Neural progenitor cell (in vitro differentiated cells): ENCODE measurements at regions not wholly inside any gene's neighbourhood (a gene's known extent, or its start where the extent isn't known, plus 50 kb on each side); places are given as distances from the start of the nearest gene placed in this dataset.

ENCODE experiments used
- DNase-seq: peaks from one replicate; pipeline ENCODE4 v3.0.0-alpha.2; 2016; ENCODE audit warnings: low spot score
- H2AFZ ChIP-seq: fragments of 200-600 bp; sonication (generic); replicated peaks from 2 replicates; pipeline ENCODE4 v1.6.1; 2016; ENCODE audit warnings: antibody characterized with exemption
- H3F3A ChIP-seq: fragments of 200-600 bp; sonication (generic); 2 replicates; pipeline ENCODE4 v1.6.1; 2016; ENCODE audit warnings: antibody characterized with exemption, low read depth
- H3K27ac ChIP-seq: fragments of 200-600 bp; sonication (generic); 2 replicates; pipeline ENCODE4 v1.5.1; 2016; ENCODE audit warnings: mild to moderate bottlenecking
- H3K27me3 ChIP-seq: fragments of 200-600 bp; sonication (generic); 2 replicates; pipeline ENCODE4 v1.6.1; 2016; ENCODE audit warnings: mild to moderate bottlenecking, moderate library complexity
- H3K36me3 ChIP-seq: fragments of 200-600 bp; sonication (generic); 2 replicates; pipeline ENCODE4 v1.5.1; 2016
- H3K4me1 ChIP-seq: fragments of 200-600 bp; sonication (generic); 2 replicates; pipeline ENCODE4 v1.6.1; 2016; ENCODE audit warnings: mixed run types
- H3K4me2 ChIP-seq: fragments of 200-600 bp; sonication (generic); 2 replicates; pipeline ENCODE4 v1.6.1; 2016
- H3K4me3 ChIP-seq: fragments of 200-600 bp; sonication (generic); 2 replicates; pipeline ENCODE4 v1.5.1; 2016
- H3K79me2 ChIP-seq: fragments of 200-600 bp; sonication (generic); 2 replicates; pipeline ENCODE4 v1.6.1; 2016; ENCODE audit warnings: low read depth
- H3K9ac ChIP-seq: fragments of 200-600 bp; sonication (generic); 2 replicates; pipeline ENCODE4 v1.6.1; 2016
- H3K9me3 ChIP-seq: fragments of 200-600 bp; sonication (generic); 2 replicates; pipeline ENCODE4 v1.5.1; 2016; ENCODE audit warnings: low read depth
- H4K20me1 ChIP-seq: fragments of 200-600 bp; sonication (generic); 2 replicates; pipeline ENCODE4 v1.6.1; 2016; ENCODE audit warnings: low read depth
- H3K27ac Mint-ChIP-seq: 3 replicates; pipeline ENCODE4 v1.8.0; 2021; ENCODE audit warnings: mixed read lengths
- H3K27me3 Mint-ChIP-seq: 2 replicates; pipeline ENCODE4 v1.8.0; 2022; ENCODE audit warnings: low read depth, mild to moderate bottlenecking, inconsistent platforms, moderate library complexity, mixed read lengths; ENCODE audit not compliant: insufficient read depth
- H3K36me3 Mint-ChIP-seq: 3 replicates; pipeline ENCODE4 v1.8.0; 2021; ENCODE audit warnings: mixed read lengths
- H3K4me1 Mint-ChIP-seq: 3 replicates; pipeline ENCODE4 v1.8.0; 2021; ENCODE audit warnings: mixed read lengths
- H3K4me3 Mint-ChIP-seq: 3 replicates; pipeline ENCODE4 v1.8.0; 2021; ENCODE audit warnings: mild to moderate bottlenecking, moderate library complexity, mixed read lengths
- H3K9me3 Mint-ChIP-seq: 3 replicates; pipeline ENCODE4 v1.8.0; 2020; ENCODE audit warnings: mixed read lengths
- CTCF ChIP-seq: fragments of 200-600 bp; sonication (generic); IDR thresholded peaks from 2 replicates; pipeline ENCODE4 v1.5.1; 2017; ENCODE audit warnings: antibody characterized with exemption, mild to moderate bottlenecking
- EZH2 ChIP-seq: fragments of 200-600 bp; sonication (generic); IDR thresholded peaks from 2 replicates; pipeline ENCODE4 v1.6.1; 2017; ENCODE audit warnings: antibody characterized with exemption, mild to moderate bottlenecking, moderate library complexity
- EZH2phosphoT487 ChIP-seq: fragments of 200-600 bp; sonication (generic); IDR thresholded peaks from 2 replicates; pipeline ENCODE4 v1.6.1; 2017; ENCODE audit warnings: antibody characterized with exemption

DNA sequence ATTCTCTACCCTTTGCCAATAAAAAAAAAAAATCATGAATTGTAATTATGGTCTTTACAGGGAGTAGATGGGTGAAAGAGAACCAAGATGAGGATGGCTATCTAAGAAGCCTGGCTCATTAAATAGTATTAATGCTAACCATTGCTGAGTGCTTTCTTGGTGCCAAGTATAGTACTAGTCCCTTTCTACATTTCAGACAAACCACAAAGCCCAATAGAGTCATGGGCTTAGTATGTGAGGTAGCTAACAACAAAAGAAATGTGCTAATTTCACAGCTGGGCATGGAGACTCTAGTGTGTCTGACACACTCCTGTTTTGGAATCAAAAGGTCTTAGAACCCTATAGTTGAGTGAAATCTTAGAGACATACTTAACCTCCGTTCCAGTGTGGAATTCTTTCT lies 84.5 kb upstream of the ESRRG start:
- H3K36me3 ChIP-seq = no peaks in the 10 kb centered on the region
- TF ChIP-seq EZH2 = no peak
- no peak for TF ChIP-seq EZH2phosphoT487
- TF ChIP-seq CTCF = no peak
- H3K27me3 Mint-ChIP-seq = peaks cover 2% of the 10 kb centered on the region
- H3K27ac Mint-ChIP-seq = no peak overlapping the region
- no peaks in the 10 kb centered on the region for H3K9me3 ChIP-seq
- H3K4me3 ChIP-seq = no peak overlapping the region
- H3F3A ChIP-seq = no peaks in the 10 kb centered on the region
- H3K79me2 ChIP-seq = no peaks in the 10 kb centered on the region
- H3K4me2 ChIP-seq = no peak overlapping the region
- no peaks in the 10 kb centered on the region for H3K9me3 Mint-ChIP-seq
- H3K36me3 Mint-ChIP-seq = no peaks in the 10 kb centered on the region
- H3K9ac ChIP-seq = no peak overlapping the region
- H3K27ac ChIP-seq = no peak overlapping the region
- DNase-seq = no peak
- H3K4me3 Mint-ChIP-seq = no peak overlapping the region
- H3K4me1 Mint-ChIP-seq = peaks cover 33% of the 10 kb centered on the region
- H3K27me3 ChIP-seq = no peaks in the 10 kb centered on the region
- no peak overlapping the region for H2AFZ ChIP-seq
- no peaks in the 10 kb centered on the region for H4K20me1 ChIP-seq
- H3K4me1 ChIP-seq = peaks cover 36% of the 10 kb centered on the region

- no peak for DNase-seq
Measured at GRCh38 chr1:216805953-216806352, 82.7 kb upstream of the ESRRG start.

DNA sequence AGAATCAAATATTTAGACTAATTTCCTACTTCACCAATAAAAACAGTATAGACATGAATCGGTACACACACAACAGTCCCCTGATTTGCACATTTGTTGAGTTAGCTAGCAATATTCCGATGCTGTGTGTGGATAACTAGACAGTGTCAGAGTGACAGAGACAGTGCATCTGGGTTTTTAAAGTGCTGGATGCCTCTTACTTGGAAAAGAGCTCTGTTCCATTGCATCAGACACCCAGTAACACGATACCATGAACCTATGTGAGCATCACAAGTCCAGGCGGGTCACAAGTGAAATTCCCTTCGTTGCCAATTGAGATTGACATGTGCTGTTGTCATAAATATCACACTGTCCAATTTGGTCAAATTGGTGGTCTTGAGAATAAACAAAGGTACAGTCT lies 82.0 kb upstream of the ESRRG start:
- H3K27ac Mint-ChIP-seq = peak overlapping the region; percentile 51
- no peaks in the 10 kb centered on the region for H3K27me3 ChIP-seq
- no peaks in the 10 kb centered on the region for H3K36me3 Mint-ChIP-seq
- no peak overlapping the region for H2AFZ ChIP-seq
- peak overlapping the region; percentile 62 for H3K4me2 ChIP-seq
- H3K79me2 ChIP-seq = no peaks in the 10 kb centered on the region
- H3K4me1 Mint-ChIP-seq = peaks cover 31% of the 10 kb centered on the region
- H3K27ac ChIP-seq = no peak overlapping the region
- H3K4me3 ChIP-seq = no peak overlapping the region
- no peaks in the 10 kb centered on the region for H3K9me3 Mint-ChIP-seq
- no peaks in the 10 kb centered on the region for H3F3A ChIP-seq
- peaks cover 36% of the 10 kb centered on the region for H3K4me1 ChIP-seq
- no peak for TF ChIP-seq EZH2
- no peak for TF ChIP-seq CTCF
- no peak for TF ChIP-seq EZH2phosphoT487
- no peaks in the 10 kb centered on the region for H3K9me3 ChIP-seq
- H4K20me1 ChIP-seq = no peaks in the 10 kb centered on the region
- no peak overlapping the region for H3K4me3 Mint-ChIP-seq
- H3K36me3 ChIP-seq = no peaks in the 10 kb centered on the region
- H3K9ac ChIP-seq = no peak overlapping the region
- peaks cover 2% of the 10 kb centered on the region for H3K27me3 Mint-ChIP-seq
- no peak for DNase-seq

More at GRCh38 chr1:216805953-216806352, 82.7 kb upstream of the ESRRG start:
- Histone ChIP-seq H3K9ac (no peak overlapping the region), H3K9me3 (no peaks in the 10 kb centered on the region), H3K4me2 (peak overlapping the region; percentile 62), H3F3A (no peaks in the 10 kb centered on the region), H3K27ac (no peak overlapping the region), H3K36me3 (no peaks in the 10 kb centered on the region), H3K4me1 (peaks cover 36% of the 10 kb centered on the region), H3K4me3 (no peak overlapping the region), H3K79me2 (no peaks in the 10 kb centered on the region), H2AFZ (peak overlapping the region; percentile 68), H3K27me3 (no peaks in the 10 kb centered on the region), H4K20me1 (no peaks in the 10 kb centered on the region)
- no peak overlapping the region for H3K27ac Mint-ChIP-seq
- TF ChIP-seq EZH2phosphoT487 (no peak), EZH2 (no peak), CTCF (no peak)
- no peaks in the 10 kb centered on the region for H3K36me3 Mint-ChIP-seq
- peaks cover 2% of the 10 kb centered on the region for H3K27me3 Mint-ChIP-seq
- H3K4me3 Mint-ChIP-seq = no peak overlapping the region
- no peaks in the 10 kb centered on the region for H3K9me3 Mint-ChIP-seq
- peaks cover 31% of the 10 kb centered on the region for H3K4me1 Mint-ChIP-seq
